ENCODE measurements at regions not wholly inside any gene's neighbourhood (a gene's known extent, or its start where the extent isn't known, plus 50 kb on each side); places are given as distances from the start of the nearest gene placed in this dataset.

DNA sequence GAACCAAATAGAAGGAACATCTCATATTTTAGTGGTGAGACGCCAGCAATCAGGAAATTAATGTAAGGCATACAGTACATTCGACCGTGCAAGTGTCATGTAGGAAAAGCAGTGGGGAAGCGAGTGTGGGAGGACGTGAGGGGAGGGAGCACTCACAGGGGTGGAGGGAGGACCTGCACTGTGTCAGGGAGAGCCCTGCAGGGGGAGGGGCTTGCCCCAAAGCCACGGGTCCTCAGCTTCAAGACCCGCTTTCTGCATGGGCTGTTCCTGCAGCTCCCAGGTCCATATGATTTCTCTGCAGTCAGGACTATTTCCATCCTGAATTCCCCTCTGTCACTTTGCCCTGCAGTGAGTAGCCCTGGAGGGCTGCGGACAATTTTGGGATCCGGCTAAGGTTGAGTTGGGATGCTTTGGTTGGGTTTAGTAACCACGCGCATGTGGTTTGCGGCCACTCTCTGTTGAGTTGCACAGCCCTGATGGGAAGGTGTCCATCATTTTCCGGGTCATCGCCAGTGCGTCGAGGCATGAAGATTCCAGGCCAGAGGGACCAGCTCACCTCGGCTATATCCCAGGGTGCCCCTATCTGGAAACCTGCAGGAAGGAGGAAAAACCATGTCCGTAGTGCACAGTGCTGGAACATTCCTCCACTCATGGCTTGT, 61.9 kb downstream of the IRX1 start:
- TF ChIP-seq POLR2A (IDR thresholded peaks at IDR 0.05) (no peak), EP300 (IDR thresholded peaks at IDR 0.05) (no peak)
